ENCODE measurements at regions not wholly inside any gene's neighbourhood (a gene's known extent, or its start where the extent isn't known, plus 50 kb on each side); places are given as distances from the start of the nearest gene placed in this dataset.
"Not testable (repeated sequence)": the region's sequence is repeated elsewhere in the genome, so short reads cannot be mapped to it uniquely, and the experiment has no call there.

GRCh38 chr13:55981381-55981780, 1159.3 kb upstream of the PRR20A start:
- H3K4me3 ChIP-seq (ENCODE audit: low read length in 3 of 3): no peak overlapping the region
- peaks cover 0 to 11% (median 0%) of the 10 kb centered on the region in 3 donors for H3K9me3 ChIP-seq (ENCODE audit: control insufficient read depth in 2 of 3, insufficient read depth in 1 of 3, low read length in 3 of 3)
- H3K4me1 ChIP-seq (ENCODE audit: control insufficient read depth in 2 of 3, insufficient read depth in 2 of 3, low read depth in 1 of 3, low read length in 3 of 3): no peaks in the 10 kb centered on the region
- H3K9ac ChIP-seq (ENCODE audit: low read length in 3 of 3): no peak overlapping the region
- no peaks in the 10 kb centered on the region for H3K36me3 ChIP-seq (ENCODE audit: control insufficient read depth in 2 of 3, insufficient read depth in 3 of 3, low read length in 3 of 3)
- H3K27ac ChIP-seq (ENCODE audit: low read depth in 2 of 2, low read length in 2 of 2): no peak overlapping the region
- TF ChIP-seq, protein P1, sequence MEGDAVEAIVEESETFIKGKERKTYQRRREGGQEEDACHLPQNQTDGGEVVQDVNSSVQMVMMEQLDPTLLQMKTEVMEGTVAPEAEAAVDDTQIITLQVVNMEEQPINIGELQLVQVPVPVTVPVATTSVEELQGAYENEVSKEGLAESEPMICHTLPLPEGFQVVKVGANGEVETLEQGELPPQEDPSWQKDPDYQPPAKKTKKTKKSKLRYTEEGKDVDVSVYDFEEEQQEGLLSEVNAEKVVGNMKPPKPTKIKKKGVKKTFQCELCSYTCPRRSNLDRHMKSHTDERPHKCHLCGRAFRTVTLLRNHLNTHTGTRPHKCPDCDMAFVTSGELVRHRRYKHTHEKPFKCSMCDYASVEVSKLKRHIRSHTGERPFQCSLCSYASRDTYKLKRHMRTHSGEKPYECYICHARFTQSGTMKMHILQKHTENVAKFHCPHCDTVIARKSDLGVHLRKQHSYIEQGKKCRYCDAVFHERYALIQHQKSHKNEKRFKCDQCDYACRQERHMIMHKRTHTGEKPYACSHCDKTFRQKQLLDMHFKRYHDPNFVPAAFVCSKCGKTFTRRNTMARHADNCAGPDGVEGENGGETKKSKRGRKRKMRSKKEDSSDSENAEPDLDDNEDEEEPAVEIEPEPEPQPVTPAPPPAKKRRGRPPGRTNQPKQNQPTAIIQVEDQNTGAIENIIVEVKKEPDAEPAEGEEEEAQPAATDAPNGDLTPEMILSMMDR (IDR thresholded peaks at IDR 0.05; ENCODE audit: borderline replicate concordance, extremely low read depth, insufficient read depth): no peak
- intact Hi-C loops (cut with DNase I): no loop called here
- DNase-seq (peak in 1 of 5 donors; percentile 2), FAIRE-seq (no peak)
- H3K27me3 ChIP-seq (ENCODE audit: control insufficient read depth, insufficient read depth, low read length): no peaks in the 10 kb centered on the region

DNA sequence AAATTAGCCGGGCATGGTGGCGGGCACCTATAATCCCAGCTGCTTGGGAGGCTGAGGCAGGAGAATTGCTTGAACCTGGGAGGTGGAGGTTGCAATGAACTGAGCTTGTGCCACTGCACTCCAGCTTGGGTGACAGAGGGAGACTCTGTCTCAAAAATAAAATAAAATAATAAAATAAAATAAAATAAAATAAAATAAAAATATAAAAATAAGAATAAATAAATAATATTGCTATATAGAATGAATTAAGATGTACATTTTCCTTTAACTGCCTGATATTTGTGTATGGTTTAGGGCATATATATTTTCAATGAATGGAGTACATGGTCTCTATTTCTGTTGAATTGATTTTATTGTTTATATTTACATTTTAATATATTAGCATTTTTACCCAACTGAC, 1156.7 kb upstream of the PRR20A start:
- H3K4me1 ChIP-seq (ENCODE audit: control insufficient read depth in 2 of 3, insufficient read depth in 2 of 3, low read depth in 1 of 3, low read length in 3 of 3); H3K27ac ChIP-seq (ENCODE audit: low read depth in 2 of 2, low read length in 2 of 2); H3K36me3 ChIP-seq (ENCODE audit: control insufficient read depth in 2 of 3, insufficient read depth in 3 of 3, low read length in 3 of 3); FAIRE-seq; H3K9me3 ChIP-seq (ENCODE audit: control insufficient read depth in 2 of 3, insufficient read depth in 1 of 3, low read length in 3 of 3); intact Hi-C loops (cut with DNase I); H3K4me3 ChIP-seq (ENCODE audit: low read length in 3 of 3); DNase-seq; H3K9ac ChIP-seq (ENCODE audit: low read length in 3 of 3); H3K27me3 ChIP-seq (ENCODE audit: control insufficient read depth, insufficient read depth, low read length): not testable (repeated sequence)

- H3K27me3 ChIP-seq (ENCODE audit: control insufficient read depth, insufficient read depth, low read length): no peaks in the 10 kb centered on the region
- intact Hi-C loops (cut with DNase I): no loop called here
- peaks cover 0 to 3% (median 0%) of the 10 kb centered on the region in 3 donors for H3K9me3 ChIP-seq (ENCODE audit: control insufficient read depth in 2 of 3, insufficient read depth in 1 of 3, low read length in 3 of 3)
- FAIRE-seq (no peak), DNase-seq (no peak)
- TF ChIP-seq, protein P1 (IDR thresholded peaks at IDR 0.05; ENCODE audit: borderline replicate concordance, extremely low read depth, insufficient read depth): no peak
- no peak overlapping the region for H3K27ac ChIP-seq (ENCODE audit: low read depth in 2 of 2, low read length in 2 of 2)
- no peaks in the 10 kb centered on the region for H3K4me1 ChIP-seq (ENCODE audit: control insufficient read depth in 2 of 3, insufficient read depth in 2 of 3, low read depth in 1 of 3, low read length in 3 of 3)
- H3K9ac ChIP-seq (ENCODE audit: low read length in 3 of 3): no peak overlapping the region
- no peak overlapping the region for H3K4me3 ChIP-seq (ENCODE audit: low read length in 3 of 3)
- no peaks in the 10 kb centered on the region for H3K36me3 ChIP-seq (ENCODE audit: control insufficient read depth in 2 of 3, insufficient read depth in 3 of 3, low read length in 3 of 3)
These were observed 1150.1 kb upstream of the PRR20A start for GRCh38 chr13:55990631-55991030.

- H3K27ac ChIP-seq (ENCODE audit: low read depth in 2 of 2, low read length in 2 of 2): no peak overlapping the region
- intact Hi-C loops (cut with DNase I): no loop called here
- H3K4me1 ChIP-seq (ENCODE audit: control insufficient read depth in 2 of 3, insufficient read depth in 2 of 3, low read depth in 1 of 3, low read length in 3 of 3): no peaks in the 10 kb centered on the region
- DNase-seq (no peak), FAIRE-seq (no peak)
- no peaks in the 10 kb centered on the region for H3K36me3 ChIP-seq (ENCODE audit: control insufficient read depth in 2 of 3, insufficient read depth in 3 of 3, low read length in 3 of 3)
- H3K4me3 ChIP-seq (ENCODE audit: low read length in 3 of 3): no peak overlapping the region
- TF ChIP-seq, protein P1 (IDR thresholded peaks at IDR 0.05; ENCODE audit: borderline replicate concordance, extremely low read depth, insufficient read depth): no peak
- H3K27me3 ChIP-seq (ENCODE audit: control insufficient read depth, insufficient read depth, low read length): no peaks in the 10 kb centered on the region
- H3K9ac ChIP-seq (ENCODE audit: low read length in 3 of 3): no peak overlapping the region
- H3K9me3 ChIP-seq (ENCODE audit: control insufficient read depth in 2 of 3, insufficient read depth in 1 of 3, low read length in 3 of 3): no peaks in the 10 kb centered on the region
These were observed 1149.1 kb upstream of the PRR20A start for GRCh38 chr13:55991666-55992065.

Data from kidney (tissue), 13 donors.